Mammary epithelial cell (primary cell): ENCODE measurements at regions not wholly inside any gene's neighbourhood (a gene's known extent, or its start where the extent isn't known, plus 50 kb on each side); places are given as distances from the start of the nearest gene placed in this dataset.

Experiments
- CTCF ChIP-seq, 2 donors: IDR thresholded peaks in 1 of 2; conservative IDR thresholded peaks in 1 of 2; 2 replicates each; pipeline ENCODE4 v1.5.1; 2011 to 2012; ENCODE audit warnings: inconsistent platforms in 2 of 2, low read length in 2 of 2, mild to moderate bottlenecking in 2 of 2, control low read depth in 1 of 2, low read depth in 1 of 2; ENCODE audit not compliant: insufficient read depth in 1 of 2; ENCODE audit errors: extremely low read depth in 1 of 2
- EZH2 ChIP-seq: IDR thresholded peaks from 2 replicates; pipeline ENCODE4 v1.6.1; 2012; ENCODE audit warnings: low read length, inconsistent platforms, borderline replicate concordance

GRCh38 chr6:28810659-28811053, 113.1 kb downstream of the TRIM27 start:
- TF ChIP-seq CTCF (conservative IDR thresholded peaks at IDR 0.05 in 1 of 2, IDR thresholded peaks at IDR 0.05 in 1 of 2; ENCODE audit: extremely low read depth in 1 of 2, insufficient read depth in 1 of 2, low read depth in 1 of 2, low read length in 2 of 2) (no peak), EZH2 (no peak)
